ENCODE measurements at regions not wholly inside any gene's neighbourhood (a gene's known extent, or its start where the extent isn't known, plus 50 kb on each side); places are given as distances from the start of the nearest gene placed in this dataset.

- Histone ChIP-seq H3K36me3 (ENCODE audit: low read length) (no peaks in the 10 kb centered on the region), H3K27me3 (ENCODE audit: low read length) (no peaks in the 10 kb centered on the region), H2AFZ (ENCODE audit: low read depth, low read length, severe bottlenecking) (no peak overlapping the region), H3K9me3 (ENCODE audit: insufficient read depth, low read length) (no peaks in the 10 kb centered on the region), H3K27ac (ENCODE audit: low read depth, low read length) (no peak overlapping the region), H3K79me2 (ENCODE audit: insufficient read depth, low read length) (no peaks in the 10 kb centered on the region), H3K4me2 (ENCODE audit: low read depth, low read length, poor library complexity, severe bottlenecking) (no peak overlapping the region), H3F3A (ENCODE audit: insufficient read depth) (no peaks in the 10 kb centered on the region), H4K20me1 (ENCODE audit: low read depth, low read length) (no peaks in the 10 kb centered on the region), H3K9ac (ENCODE audit: low read length) (no peak overlapping the region), H3K4me3 (ENCODE audit: insufficient read depth, low read length, poor library complexity, severe bottlenecking) (no peak overlapping the region), H3K9me2 (replicated peaks; ENCODE audit: insufficient read depth, low read length) (no peaks in the 10 kb centered on the region)
- no peak for TF ChIP-seq EZH2phosphoT487 (conservative IDR thresholded peaks at IDR 0.05; ENCODE audit: low read length)
- TF ChIP-seq CTCF (IDR thresholded peaks at IDR 0.05; ENCODE audit: insufficient read depth, low read length, poor library complexity, severe bottlenecking), result no peak
Observed at GRCh38 chr1:185608177-185608576, 126.0 kb upstream of the HMCN1 start.

GRCh38 chr1:185603158-185603557 is 131.0 kb upstream of the HMCN1 start:
- Histone ChIP-seq H3K79me2 (ENCODE audit: insufficient read depth, low read length) (no peaks in the 10 kb centered on the region), H2AFZ (ENCODE audit: low read depth, low read length, severe bottlenecking) (no peak overlapping the region), H3K27ac (ENCODE audit: low read depth, low read length) (no peak overlapping the region), H3K4me2 (ENCODE audit: low read depth, low read length, poor library complexity, severe bottlenecking) (no peak overlapping the region), H3K9me3 (ENCODE audit: insufficient read depth, low read length) (no peaks in the 10 kb centered on the region), H4K20me1 (ENCODE audit: low read depth, low read length) (no peaks in the 10 kb centered on the region), H3K36me3 (ENCODE audit: low read length) (no peaks in the 10 kb centered on the region), H3K27me3 (ENCODE audit: low read length) (no peaks in the 10 kb centered on the region), H3K9ac (ENCODE audit: low read length) (no peak overlapping the region), H3F3A (ENCODE audit: insufficient read depth) (no peaks in the 10 kb centered on the region), H3K4me3 (ENCODE audit: insufficient read depth, low read length, poor library complexity, severe bottlenecking) (no peak overlapping the region), H3K9me2 (replicated peaks; ENCODE audit: insufficient read depth, low read length) (no peaks in the 10 kb centered on the region)
- no peak for TF ChIP-seq EZH2phosphoT487 (conservative IDR thresholded peaks at IDR 0.05; ENCODE audit: low read length)
- no peak for TF ChIP-seq CTCF (IDR thresholded peaks at IDR 0.05; ENCODE audit: insufficient read depth, low read length, poor library complexity, severe bottlenecking)

GRCh38 chr1:185601189-185601588 is 133.0 kb upstream of the HMCN1 start:
- TF ChIP-seq EZH2phosphoT487 (conservative IDR thresholded peaks at IDR 0.05; ENCODE audit: low read length) (no peak), CTCF (IDR thresholded peaks at IDR 0.05; ENCODE audit: insufficient read depth, low read length, poor library complexity, severe bottlenecking) (no peak)
- Histone ChIP-seq H3F3A (ENCODE audit: insufficient read depth) (no peaks in the 10 kb centered on the region), H3K9me3 (ENCODE audit: insufficient read depth, low read length) (no peaks in the 10 kb centered on the region), H4K20me1 (ENCODE audit: low read depth, low read length) (no peaks in the 10 kb centered on the region), H3K27ac (ENCODE audit: low read depth, low read length) (no peak overlapping the region), H3K36me3 (ENCODE audit: low read length) (no peaks in the 10 kb centered on the region), H3K9ac (ENCODE audit: low read length) (no peak overlapping the region), H3K27me3 (ENCODE audit: low read length) (no peaks in the 10 kb centered on the region), H3K79me2 (ENCODE audit: insufficient read depth, low read length) (no peaks in the 10 kb centered on the region), H3K9me2 (replicated peaks; ENCODE audit: insufficient read depth, low read length) (no peaks in the 10 kb centered on the region), H2AFZ (ENCODE audit: low read depth, low read length, severe bottlenecking) (no peak overlapping the region), H3K4me2 (ENCODE audit: low read depth, low read length, poor library complexity, severe bottlenecking) (no peak overlapping the region), H3K4me3 (ENCODE audit: insufficient read depth, low read length, poor library complexity, severe bottlenecking) (no peak overlapping the region)

Data from SU-DHL-6 (cell line).